Ascending aorta (tissue), 2 donors: ENCODE measurements at regions not wholly inside any gene's neighbourhood (a gene's known extent, or its start where the extent isn't known, plus 50 kb on each side); places are given as distances from the start of the nearest gene placed in this dataset.

Experiments used
- DNase-seq, 2 donors: peaks; one replicate each; pipeline ENCODE4 v3.0.0-alpha.2; 2019; ENCODE audit warnings: low spot score in 2 of 2
- H3K27ac ChIP-seq, 2 donors: fragments of 200-600 bp; sonication (generic); one replicate each; pipeline ENCODE4 v1.5.1; 2016 to 2017; ENCODE audit warnings: mild to moderate bottlenecking in 1 of 2
- H3K27me3 ChIP-seq: fragments of 200-600 bp; sonication (generic); one replicate; pipeline ENCODE4 v1.5.1; 2017
- H3K36me3 ChIP-seq, 2 donors: fragments of 200-600 bp; sonication (generic); one replicate each; pipeline ENCODE4 v1.5.1; 2016
- H3K4me1 ChIP-seq, 2 donors: fragments of 200-600 bp; sonication (generic); one replicate each; pipeline ENCODE4 v1.5.1; 2016 to 2017; ENCODE audit warnings: mild to moderate bottlenecking in 1 of 2
- H3K4me3 ChIP-seq, 2 donors: fragments of 200-600 bp; sonication (generic); one replicate each; pipeline ENCODE4 v1.5.1; 2016 to 2017; ENCODE audit warnings: mild to moderate bottlenecking in 1 of 2
- H3K9me3 ChIP-seq, 2 donors: fragments of 200-600 bp; sonication (generic); one replicate each; pipeline ENCODE4 v1.5.1; 2016
- intact Hi-C: fragments of 100-400 bp; cut with DNase I; formaldehyde crosslinking; loops from one replicate; pipeline ENCODE4 v1.15.1; 2023
- TF ChIP-seq, protein P1 (sequence below), 3 experiments: fragments of 200-600 bp in 2 of 3; fragments of 450-650 bp in 1 of 3; sonication (generic) in 2 of 3; IDR thresholded peaks; one replicate each; pipeline ENCODE4 v1.5.1; 2016 to 2019; ENCODE audit warnings: antibody characterized with exemption in 3 of 3, mild to moderate bottlenecking in 1 of 3, moderate library complexity in 1 of 3

DNA sequence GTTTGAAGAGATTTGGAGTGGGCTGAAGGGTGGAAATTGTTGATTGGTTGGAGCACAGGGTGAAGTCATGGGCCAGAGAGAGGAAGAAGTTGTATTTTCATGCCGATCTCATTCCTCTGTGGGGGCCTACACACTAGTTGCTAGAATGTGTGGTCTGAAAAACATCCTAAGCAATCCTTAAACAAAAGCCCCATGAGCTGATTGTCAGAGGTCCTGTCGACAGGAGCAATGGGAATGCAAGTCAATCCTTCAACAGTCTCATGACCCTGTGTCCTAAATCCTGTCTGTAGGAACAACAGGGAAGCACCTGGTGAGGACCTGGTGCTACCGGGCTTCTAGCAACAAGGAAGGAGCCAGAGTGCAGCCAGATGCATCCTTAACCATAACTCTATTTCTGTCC, 324.0 kb upstream of the TMEM132C start:
- no peak for DNase-seq
- intact Hi-C loops, result no loop called here
- no peak overlapping the region for H3K27ac ChIP-seq
- H3K4me3 ChIP-seq, result no peak overlapping the region
- TF ChIP-seq, protein P1, sequence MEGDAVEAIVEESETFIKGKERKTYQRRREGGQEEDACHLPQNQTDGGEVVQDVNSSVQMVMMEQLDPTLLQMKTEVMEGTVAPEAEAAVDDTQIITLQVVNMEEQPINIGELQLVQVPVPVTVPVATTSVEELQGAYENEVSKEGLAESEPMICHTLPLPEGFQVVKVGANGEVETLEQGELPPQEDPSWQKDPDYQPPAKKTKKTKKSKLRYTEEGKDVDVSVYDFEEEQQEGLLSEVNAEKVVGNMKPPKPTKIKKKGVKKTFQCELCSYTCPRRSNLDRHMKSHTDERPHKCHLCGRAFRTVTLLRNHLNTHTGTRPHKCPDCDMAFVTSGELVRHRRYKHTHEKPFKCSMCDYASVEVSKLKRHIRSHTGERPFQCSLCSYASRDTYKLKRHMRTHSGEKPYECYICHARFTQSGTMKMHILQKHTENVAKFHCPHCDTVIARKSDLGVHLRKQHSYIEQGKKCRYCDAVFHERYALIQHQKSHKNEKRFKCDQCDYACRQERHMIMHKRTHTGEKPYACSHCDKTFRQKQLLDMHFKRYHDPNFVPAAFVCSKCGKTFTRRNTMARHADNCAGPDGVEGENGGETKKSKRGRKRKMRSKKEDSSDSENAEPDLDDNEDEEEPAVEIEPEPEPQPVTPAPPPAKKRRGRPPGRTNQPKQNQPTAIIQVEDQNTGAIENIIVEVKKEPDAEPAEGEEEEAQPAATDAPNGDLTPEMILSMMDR (IDR thresholded peaks at IDR 0.05), result no peak
- no peaks in the 10 kb centered on the region for H3K4me1 ChIP-seq
- no peaks in the 10 kb centered on the region for H3K36me3 ChIP-seq
- no peaks in the 10 kb centered on the region for H3K9me3 ChIP-seq
- H3K27me3 ChIP-seq, result no peaks in the 10 kb centered on the region

DNA sequence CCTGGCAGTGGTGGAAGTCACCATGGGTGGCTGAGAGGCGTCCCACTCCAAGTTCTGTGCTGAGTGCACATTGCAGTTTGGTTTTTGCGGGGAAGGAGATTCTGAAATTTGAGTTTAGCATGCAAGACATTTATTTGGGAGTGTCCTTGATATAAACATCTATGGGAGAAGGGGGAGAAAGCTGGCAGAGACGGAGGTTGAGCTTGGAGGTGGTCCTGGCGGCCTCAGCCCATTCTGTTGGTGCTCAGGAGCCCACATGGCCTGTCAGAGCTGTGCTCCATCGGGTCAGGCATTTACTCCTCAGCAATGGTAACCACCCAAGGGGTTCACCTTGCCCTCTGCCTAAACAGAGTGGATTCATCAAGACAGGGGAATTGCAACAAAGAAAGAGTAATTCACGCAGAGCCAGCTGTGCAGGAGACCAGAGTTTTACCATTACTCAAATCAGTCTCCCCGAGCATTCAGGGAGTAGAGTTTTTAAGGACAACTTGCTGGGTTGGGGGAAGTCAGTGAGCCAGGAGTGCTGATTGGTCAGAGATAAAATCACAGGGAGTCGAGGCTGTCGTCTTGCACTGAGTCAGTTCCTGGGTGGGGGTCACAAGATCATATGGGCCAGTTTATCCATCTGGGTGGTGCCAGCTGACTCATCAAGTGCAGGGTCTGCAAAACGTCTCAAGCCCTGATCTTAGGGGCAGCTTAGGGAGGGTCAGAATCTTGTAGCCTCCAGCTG, 323.3 kb upstream of the TMEM132C start:
- Histone ChIP-seq H3K4me3 (no peak overlapping the region), H3K9me3 (no peaks in the 10 kb centered on the region), H3K27ac (no peak overlapping the region), H3K36me3 (no peaks in the 10 kb centered on the region), H3K27me3 (no peaks in the 10 kb centered on the region), H3K4me1 (no peaks in the 10 kb centered on the region)
- intact Hi-C loops, result no loop called here
- TF ChIP-seq, protein P1 (IDR thresholded peaks at IDR 0.05), result no peak
- no peak for DNase-seq

GRCh38 chr12:127944211-127944899, 322.6 kb upstream of the TMEM132C start:
- intact Hi-C loops, result no loop called here
- Histone ChIP-seq H3K36me3 (no peaks in the 10 kb centered on the region), H3K27ac (no peak overlapping the region), H3K27me3 (no peaks in the 10 kb centered on the region), H3K4me3 (no peak overlapping the region), H3K4me1 (no peaks in the 10 kb centered on the region), H3K9me3 (no peaks in the 10 kb centered on the region)
- DNase-seq, result no peak
- TF ChIP-seq, protein P1 (IDR thresholded peaks at IDR 0.05), result no peak

GRCh38 chr12:127957001-127957660, 309.8 kb upstream of the TMEM132C start:
- H3K36me3 ChIP-seq, result no peaks in the 10 kb centered on the region
- TF ChIP-seq, protein P1 (IDR thresholded peaks at IDR 0.05), result no peak
- no peaks in the 10 kb centered on the region for H3K27me3 ChIP-seq
- no peak for DNase-seq
- H3K4me3 ChIP-seq, result no peak overlapping the region
- H3K4me1 ChIP-seq, result no peaks in the 10 kb centered on the region
- intact Hi-C loops, result no loop called here
- no peaks in the 10 kb centered on the region for H3K9me3 ChIP-seq
- H3K27ac ChIP-seq, result no peak overlapping the region

GRCh38 chr12:127962303-127962702, 304.7 kb upstream of the TMEM132C start:
- no peaks in the 10 kb centered on the region for H3K27me3 ChIP-seq
- no peak overlapping the region for H3K27ac ChIP-seq
- H3K4me1 ChIP-seq, result no peaks in the 10 kb centered on the region
- no peaks in the 10 kb centered on the region for H3K9me3 ChIP-seq
- intact Hi-C loops, result no loop called here
- H3K4me3 ChIP-seq, result no peak overlapping the region
- TF ChIP-seq, protein P1 (IDR thresholded peaks at IDR 0.05), result no peak
- DNase-seq, result no peak
- no peaks in the 10 kb centered on the region for H3K36me3 ChIP-seq
